GM21367 (cell line): ENCODE measurements at regions not wholly inside any gene's neighbourhood (a gene's known extent, or its start where the extent isn't known, plus 50 kb on each side); places are given as distances from the start of the nearest gene placed in this dataset.
A peak's percentile ranks its signal among the peaks of the same experiment; 100 is the strongest.
"Not testable (repeated sequence)": the region's sequence is repeated elsewhere in the genome, so short reads cannot be mapped to it uniquely, and the experiment has no call there.

Experiments used
- ATAC-seq: cut with Tn5 transposase; IDR thresholded peaks from one replicate; pipeline ENCODE4 v1.9.1; 2021; ENCODE audit not compliant: unreplicated experiment

DNA sequence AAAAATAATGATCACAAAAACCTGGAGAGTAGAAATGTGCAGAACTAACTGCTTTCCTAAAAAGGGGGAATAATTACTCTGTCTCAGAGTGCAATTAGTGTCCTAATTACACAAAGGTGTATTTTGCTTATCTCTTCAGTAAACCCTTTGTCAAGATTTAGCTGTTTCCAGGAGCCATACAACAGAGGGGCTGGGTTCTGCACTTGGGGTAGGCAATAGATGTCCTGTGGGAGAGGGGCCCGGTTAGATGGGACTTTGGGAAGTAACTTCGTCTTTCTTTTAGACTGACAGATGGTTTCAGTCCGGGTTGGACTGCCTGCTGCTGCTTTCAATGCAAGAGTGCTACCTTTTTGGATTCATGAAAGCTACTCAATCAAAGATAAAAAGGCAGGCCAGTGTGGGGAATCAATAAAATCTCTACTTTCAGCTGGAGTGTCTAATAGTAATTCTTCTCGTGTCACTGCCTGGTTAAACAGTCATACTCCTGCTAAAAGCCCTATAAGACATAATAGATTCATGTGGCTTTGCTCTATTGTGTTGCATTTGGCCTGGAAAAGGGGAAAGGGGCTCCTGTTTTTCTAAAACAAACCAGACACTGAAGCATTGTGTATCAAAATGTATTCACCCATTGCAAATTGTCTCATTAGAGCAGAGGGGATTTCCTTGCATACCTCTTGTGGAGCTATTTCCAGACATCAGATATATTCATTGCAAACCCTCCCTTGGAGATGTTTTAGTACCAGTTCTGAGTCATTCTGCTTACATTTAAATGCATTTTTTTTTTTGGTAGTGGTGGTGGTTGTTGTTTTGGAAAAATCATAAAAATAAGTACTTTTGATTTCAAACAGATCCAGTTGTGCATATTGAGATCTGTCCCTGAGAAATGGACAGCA lies 83.3 kb upstream of the PCDH8 start:
- no peak for ATAC-seq

GRCh38 chr13:52931131-52931530 lies 82.7 kb upstream of the PCDH8 start:
- ATAC-seq: no peak

DNA sequence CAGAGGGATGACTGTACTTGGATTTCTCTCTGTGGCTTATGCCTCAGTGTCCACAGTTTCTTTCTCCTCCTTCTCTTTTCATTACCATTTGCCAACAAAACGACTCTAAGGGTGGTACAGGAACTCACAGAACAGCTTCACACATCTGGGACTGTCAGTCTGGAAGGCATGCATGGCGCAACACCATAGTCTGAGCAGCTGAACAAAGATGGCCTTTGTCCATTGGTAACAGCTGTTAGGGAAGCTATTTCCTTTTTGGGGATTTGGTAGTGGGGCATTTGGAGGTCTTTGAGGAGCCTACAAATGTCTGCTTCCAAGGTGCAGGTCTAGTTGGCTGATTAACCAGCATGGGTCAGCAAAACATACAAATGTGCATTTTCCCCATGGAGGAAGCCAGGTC lies 81.4 kb upstream of the PCDH8 start:
- ATAC-seq: no peak

DNA sequence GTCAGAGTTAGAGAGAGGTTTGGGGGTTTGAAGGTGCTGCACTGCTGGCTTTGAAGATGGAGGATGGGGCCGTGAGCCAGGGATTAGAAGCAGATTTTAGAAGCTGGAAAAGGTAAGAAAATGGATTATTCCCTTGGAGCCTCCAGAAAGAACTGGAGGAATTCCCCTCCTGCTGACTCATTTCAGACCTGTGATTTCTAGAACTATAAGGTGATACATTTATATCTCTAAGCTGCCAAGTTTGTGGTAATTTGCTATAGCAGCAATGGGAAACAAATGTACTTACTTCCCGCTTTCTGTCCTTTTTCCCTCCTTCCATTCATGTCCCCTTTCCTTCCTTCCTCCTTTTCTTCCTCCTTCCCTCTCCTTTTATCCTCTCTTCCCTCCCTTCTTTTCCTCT lies 78.5 kb upstream of the PCDH8 start:
- no peak for ATAC-seq

DNA sequence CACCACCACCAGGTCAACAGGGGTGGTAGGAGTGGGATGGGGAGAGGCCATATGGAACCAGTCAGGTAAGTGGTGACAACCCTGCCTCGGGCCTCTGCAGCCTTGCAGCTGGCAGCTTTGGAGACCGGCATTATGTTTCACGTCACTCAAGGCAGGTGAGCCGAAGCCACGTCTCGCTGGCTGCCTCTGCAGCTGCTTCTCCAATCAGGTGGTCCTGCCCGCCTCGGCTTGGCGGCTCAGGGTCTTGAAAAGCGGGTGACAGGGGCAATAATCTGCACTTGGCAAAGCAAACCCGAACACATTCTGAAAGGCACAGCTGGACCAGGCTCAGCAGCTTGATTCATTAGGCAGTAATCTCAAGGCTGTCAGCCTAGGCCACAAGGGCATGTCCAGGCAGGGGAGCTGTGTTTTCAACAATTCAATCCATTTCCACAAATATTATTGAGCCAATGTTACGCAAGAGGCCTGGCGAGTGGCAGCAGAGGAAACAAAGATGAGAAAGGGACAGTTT lies 77.4 kb upstream of the PCDH8 start:
- ATAC-seq: no peak

DNA sequence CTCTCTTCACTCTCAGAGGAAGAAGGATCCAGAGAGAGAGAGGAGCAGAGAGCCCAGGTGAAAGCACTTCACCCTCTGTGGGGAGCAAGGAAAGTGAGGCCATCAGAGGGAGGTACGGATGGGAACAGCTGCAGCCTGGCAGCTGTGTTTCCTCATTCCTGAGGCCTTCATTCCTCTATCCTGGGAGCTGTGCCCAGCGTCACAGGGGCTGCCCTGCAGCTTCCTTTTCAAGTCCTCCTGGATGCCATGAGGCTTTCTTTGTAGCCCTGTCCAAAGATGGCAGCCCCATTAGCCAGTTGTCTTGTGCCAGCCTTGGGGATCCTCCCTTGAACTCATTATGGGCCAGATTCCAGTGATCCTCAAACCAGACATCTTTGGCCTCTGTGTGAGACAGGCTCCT lies 76.8 kb upstream of the PCDH8 start:
- ATAC-seq: no peak

DNA sequence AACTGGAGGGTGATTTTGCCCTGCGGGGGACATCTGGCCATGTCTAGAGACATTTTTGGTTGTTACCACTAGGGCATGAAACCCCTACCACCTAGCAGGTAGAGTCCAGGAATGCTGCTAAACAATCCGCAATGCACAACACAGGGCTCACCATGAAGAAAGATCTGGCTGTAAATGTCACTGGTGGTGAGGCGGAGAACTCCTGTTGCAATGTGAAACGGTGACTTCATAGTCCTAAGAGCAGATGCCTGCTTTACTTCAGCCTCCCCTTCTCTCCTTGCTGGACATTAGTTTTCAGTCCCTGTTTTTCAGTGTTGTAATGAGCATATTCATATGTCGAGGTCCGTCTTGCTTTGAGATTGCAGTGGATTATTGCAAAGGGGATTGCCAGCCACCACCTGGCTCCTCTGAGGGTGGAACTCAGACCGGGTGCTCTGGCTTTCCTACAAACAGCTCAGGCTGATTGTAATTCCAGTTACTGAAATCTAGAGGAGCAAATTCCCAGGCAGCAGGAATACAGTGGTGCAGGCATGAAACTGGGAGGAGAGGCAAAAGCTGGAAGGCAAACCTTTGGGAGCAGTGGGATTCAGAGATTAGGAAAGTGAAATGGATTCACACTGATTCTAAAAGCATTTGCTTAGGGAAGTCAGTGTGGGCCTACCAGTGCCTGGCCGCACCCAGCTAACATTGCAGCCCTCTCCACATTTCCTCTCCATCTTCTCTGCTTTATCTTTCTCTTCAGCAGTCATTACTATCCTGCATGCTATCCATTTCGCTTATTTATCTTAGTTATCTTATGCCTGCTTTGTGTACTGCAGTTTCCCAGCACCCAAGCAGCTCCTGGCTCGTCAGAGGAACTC lies 76.1 kb upstream of the PCDH8 start:
- ATAC-seq: no peak

GRCh38 chr13:52922961-52923360 lies 74.5 kb upstream of the PCDH8 start:
- no peak for ATAC-seq

DNA sequence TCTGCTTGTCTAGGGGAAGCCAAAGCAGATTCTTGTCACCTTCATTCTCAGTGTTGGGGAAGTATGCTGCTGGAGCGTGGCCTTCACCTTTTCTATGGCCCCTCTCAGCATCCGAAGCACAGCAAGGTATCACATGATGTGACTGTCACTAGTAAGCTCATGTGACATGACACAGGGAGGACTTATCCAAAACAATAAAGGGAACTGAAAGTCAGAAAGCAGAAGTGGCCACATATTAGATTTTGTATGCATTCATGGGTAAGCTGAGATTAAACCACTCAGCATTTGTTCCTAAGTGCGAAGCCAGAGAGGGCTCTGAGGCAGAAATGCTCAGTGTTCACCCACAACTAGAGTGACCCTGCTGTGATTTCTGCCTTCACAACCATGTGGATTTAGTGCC lies 72.8 kb upstream of the PCDH8 start:
- ATAC-seq: peak; percentile 99

GRCh38 chr13:52916486-52916990 lies 68.1 kb upstream of the PCDH8 start:
- no peak for ATAC-seq

DNA sequence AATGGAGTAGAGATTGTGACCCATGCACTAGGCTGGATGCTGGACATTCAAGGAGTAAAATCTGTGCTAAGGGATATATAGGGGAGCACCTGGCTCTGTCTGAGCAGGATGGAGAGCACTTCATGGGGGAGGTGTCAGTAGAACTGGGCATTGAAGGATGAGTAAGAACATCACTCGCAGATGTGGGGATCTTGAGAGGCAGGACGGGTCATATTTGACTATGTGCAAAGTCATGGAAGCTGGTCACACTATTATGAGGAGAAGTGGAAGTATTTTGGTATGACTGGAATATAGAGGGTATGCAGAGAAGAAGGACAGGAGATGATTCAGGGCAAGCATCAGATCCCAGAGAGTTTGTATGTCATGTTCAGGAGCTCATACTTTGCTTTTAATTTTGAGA lies 62.9 kb upstream of the PCDH8 start:
- no peak for ATAC-seq

- not testable (repeated sequence) for ATAC-seq
Observed at GRCh38 chr13:52910318-52910717, 61.9 kb upstream of the PCDH8 start.

DNA sequence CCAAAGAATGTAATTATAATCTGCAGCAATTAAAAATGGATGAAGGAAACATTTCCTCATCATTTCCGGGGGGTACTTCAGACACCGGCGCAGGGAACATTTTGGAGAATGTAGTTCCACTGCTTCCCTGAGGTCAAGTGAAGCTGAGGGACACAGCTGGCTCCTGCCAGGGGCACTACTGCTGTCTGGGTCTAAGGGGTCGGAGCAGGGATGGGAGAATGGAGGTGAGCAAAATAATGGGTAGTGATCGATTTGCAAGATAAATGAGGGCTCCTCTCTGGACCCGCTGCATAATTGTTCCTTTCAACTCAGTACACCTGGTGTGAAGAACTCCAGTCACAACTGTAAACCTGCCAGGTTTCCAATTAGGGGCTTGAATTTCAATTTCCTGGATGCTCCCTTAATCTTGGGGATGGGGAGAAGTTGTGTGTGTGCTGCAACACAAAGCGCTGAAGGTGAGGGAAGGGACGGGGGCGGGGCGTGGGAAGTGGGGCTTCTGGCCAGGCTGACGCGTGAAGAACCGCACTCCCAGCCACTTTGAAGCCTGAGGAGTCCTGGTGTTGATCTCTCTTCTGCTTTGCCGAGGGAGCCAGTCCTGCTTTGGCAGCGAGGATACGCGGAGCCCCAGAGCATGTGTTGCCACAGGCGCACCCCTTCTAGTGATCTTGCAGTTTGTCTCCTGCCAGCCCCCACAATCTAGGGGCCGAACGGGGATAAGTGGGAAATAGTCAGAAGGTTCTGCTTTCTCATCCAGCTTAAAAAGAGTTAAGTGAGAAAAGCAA lies 57.9 kb upstream of the PCDH8 start:
- no peak for ATAC-seq

DNA sequence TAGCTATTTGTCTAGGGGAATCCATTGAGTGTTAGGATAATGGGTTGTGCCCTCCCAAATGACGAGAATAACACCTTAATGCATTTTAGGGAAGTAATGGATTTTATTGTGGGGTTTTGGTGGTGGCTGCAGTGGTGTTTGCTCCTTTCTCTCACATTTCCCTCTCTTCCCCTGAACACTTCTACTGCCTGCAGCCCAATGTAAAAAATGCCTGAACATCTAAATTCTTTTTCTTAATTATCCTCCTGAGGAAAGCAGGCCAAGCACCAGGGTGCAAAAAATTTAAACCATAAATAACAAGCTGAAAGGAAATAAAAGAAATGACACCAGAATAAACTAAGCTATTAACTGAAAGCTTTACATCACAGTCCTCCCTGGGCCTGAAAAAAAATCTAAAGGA lies 57.3 kb upstream of the PCDH8 start:
- ATAC-seq: no peak

- peak; percentile 99 for ATAC-seq
Observed at GRCh38 chr13:52903320-52903719, 54.9 kb upstream of the PCDH8 start.

GRCh38 chr13:52899206-52899605 lies 50.8 kb upstream of the PCDH8 start:
- ATAC-seq: no peak
